ENCODE measurements at regions not wholly inside any gene's neighbourhood (a gene's known extent, or its start where the extent isn't known, plus 50 kb on each side); places are given as distances from the start of the nearest gene placed in this dataset.

DNA sequence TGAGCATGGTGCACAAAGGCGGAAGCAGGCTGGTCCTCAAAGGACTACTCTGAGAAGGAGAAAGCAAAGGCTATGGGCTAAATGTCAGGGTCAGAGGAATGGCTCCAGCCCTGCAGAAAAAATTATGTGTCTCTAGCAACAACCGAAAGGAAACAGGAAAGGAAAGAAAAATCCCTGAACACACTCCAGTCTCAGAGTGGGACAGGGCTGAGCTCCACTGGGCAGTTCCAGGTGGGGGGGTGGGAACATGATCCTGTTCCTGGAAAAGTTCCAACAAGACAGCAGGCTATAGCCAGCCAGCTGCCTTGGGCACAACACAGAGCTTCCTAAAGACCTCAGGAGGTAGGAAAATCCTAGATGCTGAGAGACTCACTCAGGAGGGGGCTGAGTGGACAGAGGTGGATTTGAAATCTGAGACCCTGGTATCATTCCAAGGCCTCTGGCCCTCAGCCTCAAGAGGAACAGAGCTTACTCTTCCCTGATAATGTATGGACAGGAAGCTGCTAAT is 1088.2 kb downstream of the TBC1D22A start:
- Histone ChIP-seq H3K27ac (no peak overlapping the region), H3K36me3 (ENCODE audit: insufficient read depth, low read length) (no peaks in the 10 kb centered on the region), H3K9ac (ENCODE audit: insufficient read length) (no peak overlapping the region), H3K9me3 (ENCODE audit: low read depth, low read length) (no peaks in the 10 kb centered on the region), H3K4me3 (no peak overlapping the region)
- DNase-seq (ENCODE audit: low read depth, low spot score), result no peak
- TF ChIP-seq FOXP2 (optimal IDR thresholded peaks at IDR 0.05; ENCODE audit: control extremely low read depth, extremely low read length, insufficient read depth), result no peak
- TF ChIP-seq EZH2 (IDR thresholded peaks at IDR 0.05), result no peak

DNA sequence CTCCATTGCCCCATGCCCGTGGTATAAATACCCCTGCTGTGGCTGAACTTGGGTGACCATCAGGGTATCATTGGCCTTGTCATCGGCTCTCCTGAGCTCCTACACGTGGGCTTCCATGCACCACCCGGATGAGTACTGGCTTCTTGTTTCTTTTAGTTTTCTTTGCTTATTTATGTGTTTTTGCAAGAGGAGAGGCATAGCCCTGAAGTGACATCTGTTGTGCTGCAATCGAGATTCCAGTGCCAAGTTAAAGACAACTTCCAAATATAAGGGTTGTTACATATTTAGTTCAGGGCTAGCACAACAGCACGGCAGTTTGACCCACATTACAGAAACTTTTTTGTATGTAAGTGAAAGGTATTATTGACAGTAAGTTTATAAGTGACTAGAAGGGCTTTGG is 1087.1 kb downstream of the TBC1D22A start:
- Histone ChIP-seq H3K9ac (ENCODE audit: insufficient read length) (no peak overlapping the region), H3K4me3 (no peak overlapping the region), H3K27ac (no peak overlapping the region), H3K36me3 (ENCODE audit: insufficient read depth, low read length) (no peaks in the 10 kb centered on the region), H3K9me3 (ENCODE audit: low read depth, low read length) (no peaks in the 10 kb centered on the region)
- no peak for TF ChIP-seq POLR2AphosphoS5 (IDR thresholded peaks at IDR 0.05; ENCODE audit: borderline replicate concordance, low read depth, low read length)
- TF ChIP-seq EZH2 (IDR thresholded peaks at IDR 0.05), result no peak
- no peak for TF ChIP-seq FOXP2 (optimal IDR thresholded peaks at IDR 0.05; ENCODE audit: control extremely low read depth, extremely low read length, insufficient read depth)
- no peak for DNase-seq (ENCODE audit: low read depth, low spot score)

DNA sequence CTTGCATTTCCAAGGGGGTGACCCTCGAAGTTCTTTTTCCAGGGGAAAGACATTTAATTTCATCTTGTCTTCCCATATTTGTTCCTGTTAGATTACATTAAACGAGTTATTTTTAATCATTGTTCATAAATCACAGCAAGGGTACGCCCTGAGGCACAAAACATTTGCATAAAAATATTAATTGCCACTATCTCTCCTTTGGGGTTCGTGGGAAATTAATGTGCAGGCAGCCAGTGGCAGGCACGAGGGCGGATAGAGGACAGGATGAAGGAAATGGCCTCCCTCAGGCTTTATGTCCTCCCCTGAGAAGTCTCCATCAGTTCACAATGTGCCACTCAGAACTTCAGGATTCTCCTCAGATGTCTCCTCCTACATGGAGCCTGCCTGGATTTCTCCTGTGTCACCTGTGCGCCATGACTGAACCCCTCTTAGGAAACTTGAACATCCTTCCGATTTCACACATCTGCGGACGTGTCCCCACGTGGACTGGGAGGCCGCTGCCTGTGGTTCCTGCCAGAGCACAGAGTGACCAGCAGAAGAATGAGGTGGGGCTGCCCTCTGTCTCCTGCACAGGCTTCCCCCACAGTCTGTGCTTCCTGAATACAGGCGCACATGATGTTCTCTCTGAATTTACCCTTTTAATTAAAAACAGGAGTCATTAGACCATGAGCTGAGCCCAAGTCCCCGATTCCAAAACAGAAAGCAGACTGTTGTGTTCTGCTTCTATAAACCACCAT is 1085.9 kb downstream of the TBC1D22A start:
- no peak for TF ChIP-seq FOXP2 (optimal IDR thresholded peaks at IDR 0.05; ENCODE audit: control extremely low read depth, extremely low read length, insufficient read depth)
- no peak for TF ChIP-seq POLR2AphosphoS5 (IDR thresholded peaks at IDR 0.05; ENCODE audit: borderline replicate concordance, low read depth, low read length)
- TF ChIP-seq EZH2 (IDR thresholded peaks at IDR 0.05), result no peak
- no peaks in the 10 kb centered on the region for H3K36me3 ChIP-seq (ENCODE audit: insufficient read depth, low read length)
- no peak overlapping the region for H3K9ac ChIP-seq (ENCODE audit: insufficient read length)
- no peak for DNase-seq (ENCODE audit: low read depth, low spot score)
- no peak overlapping the region for H3K4me3 ChIP-seq
- H3K9me3 ChIP-seq (ENCODE audit: low read depth, low read length), result no peaks in the 10 kb centered on the region
- H3K27ac ChIP-seq, result no peak overlapping the region

DNA sequence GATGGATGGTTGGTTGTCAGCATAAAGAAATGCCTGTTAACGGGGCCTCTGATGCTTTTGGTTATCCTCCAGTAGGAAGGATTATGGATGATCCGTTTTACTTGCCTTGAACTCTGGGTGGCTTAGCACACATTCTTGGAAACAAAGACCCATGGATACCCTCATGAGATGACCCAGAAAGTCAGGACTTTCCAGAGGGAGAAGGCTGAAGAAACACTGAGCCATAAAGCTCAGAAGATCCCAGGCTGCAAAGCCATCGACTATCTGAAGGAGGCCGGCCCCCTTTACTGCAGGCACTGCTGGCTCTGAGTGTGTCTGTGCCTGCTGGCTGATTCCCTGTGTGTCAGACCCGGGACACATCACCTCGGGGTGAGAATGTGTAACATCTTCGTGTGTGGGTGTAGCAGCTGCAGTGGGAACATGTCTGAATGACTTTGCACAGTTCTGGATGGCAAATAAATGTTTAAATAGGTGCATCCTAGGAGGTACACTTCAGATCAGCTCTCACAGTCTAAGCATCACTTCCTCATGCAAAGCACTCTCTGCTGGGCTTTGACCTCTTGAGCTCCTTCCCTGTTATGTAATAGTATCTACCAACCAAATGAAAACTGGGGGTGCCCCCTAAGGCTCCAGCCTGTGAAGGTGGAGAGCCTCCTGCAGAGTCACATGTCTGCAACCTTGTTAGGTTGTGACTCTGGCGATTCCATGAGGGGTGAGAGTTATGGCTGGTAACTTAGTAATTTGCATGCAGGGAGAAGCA is 1084.9 kb downstream of the TBC1D22A start:
- H3K9me3 ChIP-seq (ENCODE audit: low read depth, low read length), result no peaks in the 10 kb centered on the region
- H3K4me3 ChIP-seq, result no peak overlapping the region
- H3K36me3 ChIP-seq (ENCODE audit: insufficient read depth, low read length), result no peaks in the 10 kb centered on the region
- TF ChIP-seq FOXP2 (optimal IDR thresholded peaks at IDR 0.05; ENCODE audit: control extremely low read depth, extremely low read length, insufficient read depth) (no peak), POLR2AphosphoS5 (IDR thresholded peaks at IDR 0.05; ENCODE audit: borderline replicate concordance, low read depth, low read length) (no peak), EZH2 (IDR thresholded peaks at IDR 0.05) (no peak)
- no peak overlapping the region for H3K9ac ChIP-seq (ENCODE audit: insufficient read length)
- H3K27ac ChIP-seq, result no peak overlapping the region
- DNase-seq (ENCODE audit: low read depth, low spot score), result no peak

DNA sequence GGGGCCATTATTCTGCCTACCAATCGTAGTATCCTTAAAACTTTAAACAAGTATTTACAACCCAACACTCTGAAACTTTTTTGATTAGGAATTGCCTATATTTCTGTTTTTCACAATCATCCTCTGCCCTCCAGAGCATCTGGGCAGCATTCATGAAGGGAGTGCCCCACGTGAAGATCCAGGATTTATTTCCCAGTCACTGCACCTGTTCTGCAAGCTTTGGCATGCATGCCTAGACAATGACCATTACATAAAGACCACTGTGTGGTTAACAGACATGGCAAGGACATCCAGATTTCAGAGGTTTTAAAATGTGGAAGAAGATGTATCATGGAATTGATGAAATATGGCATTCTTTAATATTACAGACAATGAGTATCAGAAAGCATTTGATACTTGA is 1083.8 kb downstream of the TBC1D22A start:
- no peak for DNase-seq (ENCODE audit: low read depth, low spot score)
- Histone ChIP-seq H3K4me3 (no peak overlapping the region), H3K9me3 (ENCODE audit: low read depth, low read length) (no peaks in the 10 kb centered on the region), H3K36me3 (ENCODE audit: insufficient read depth, low read length) (no peaks in the 10 kb centered on the region), H3K9ac (ENCODE audit: insufficient read length) (no peak overlapping the region), H3K27ac (no peak overlapping the region)
- TF ChIP-seq EZH2 (IDR thresholded peaks at IDR 0.05), result no peak

DNA sequence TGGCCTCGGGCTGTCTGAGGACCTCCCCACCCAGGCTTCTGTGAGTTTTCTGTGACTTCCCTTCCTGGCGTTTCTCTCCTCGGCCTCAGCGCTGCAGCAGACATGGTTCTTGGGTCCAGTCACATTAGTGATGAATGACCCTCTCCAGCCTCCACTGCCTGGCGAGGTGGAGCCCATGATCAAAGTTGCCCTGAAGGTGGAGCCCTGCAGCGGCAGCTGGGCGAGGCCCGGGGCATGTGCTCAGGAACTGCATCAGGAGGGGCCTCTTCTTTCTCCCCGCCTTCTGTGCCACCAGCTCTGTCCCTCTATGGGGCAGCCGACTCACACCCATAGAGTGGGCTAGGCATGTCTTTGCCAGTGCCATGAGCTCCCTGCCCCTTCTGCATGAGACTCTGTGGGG is 1079.7 kb downstream of the TBC1D22A start:
- H3K9me3 ChIP-seq (ENCODE audit: low read depth, low read length), result no peaks in the 10 kb centered on the region
- no peaks in the 10 kb centered on the region for H3K36me3 ChIP-seq (ENCODE audit: insufficient read depth, low read length)
- no peak for DNase-seq (ENCODE audit: low read depth, low spot score)
- no peak for TF ChIP-seq EZH2 (IDR thresholded peaks at IDR 0.05)
- no peak overlapping the region for H3K9ac ChIP-seq (ENCODE audit: insufficient read length)
- H3K27ac ChIP-seq, result no peak overlapping the region
- H3K4me3 ChIP-seq, result no peak overlapping the region

DNA sequence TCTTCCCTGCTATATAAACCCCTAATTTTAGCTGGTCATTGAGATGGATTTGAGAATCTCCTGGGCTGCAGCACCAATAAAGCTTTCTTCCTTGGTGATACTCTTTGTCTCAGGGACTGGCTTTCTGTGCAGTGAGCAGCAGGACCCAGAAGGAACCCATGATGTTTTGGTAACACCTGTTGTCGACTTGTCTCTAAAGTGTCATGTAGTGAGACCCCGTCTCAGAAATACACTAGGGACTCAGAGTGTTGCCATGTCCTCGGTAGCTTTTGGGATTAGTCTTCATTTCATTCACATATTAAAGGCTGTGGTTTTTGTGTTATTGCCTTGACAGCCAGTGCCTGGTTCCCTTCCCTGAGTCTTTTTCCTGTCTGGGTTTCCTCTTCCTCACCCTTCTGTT is 1078.7 kb downstream of the TBC1D22A start:
- Histone ChIP-seq H3K27ac (no peak overlapping the region), H3K4me3 (no peak overlapping the region), H3K36me3 (ENCODE audit: insufficient read depth, low read length) (no peaks in the 10 kb centered on the region), H3K9me3 (ENCODE audit: low read depth, low read length) (no peaks in the 10 kb centered on the region), H3K9ac (ENCODE audit: insufficient read length) (no peak overlapping the region)
- no peak for DNase-seq (ENCODE audit: low read depth, low spot score)
- TF ChIP-seq FOXP2 (optimal IDR thresholded peaks at IDR 0.05; ENCODE audit: control extremely low read depth, extremely low read length, insufficient read depth) (no peak), EZH2 (IDR thresholded peaks at IDR 0.05) (no peak)

DNA sequence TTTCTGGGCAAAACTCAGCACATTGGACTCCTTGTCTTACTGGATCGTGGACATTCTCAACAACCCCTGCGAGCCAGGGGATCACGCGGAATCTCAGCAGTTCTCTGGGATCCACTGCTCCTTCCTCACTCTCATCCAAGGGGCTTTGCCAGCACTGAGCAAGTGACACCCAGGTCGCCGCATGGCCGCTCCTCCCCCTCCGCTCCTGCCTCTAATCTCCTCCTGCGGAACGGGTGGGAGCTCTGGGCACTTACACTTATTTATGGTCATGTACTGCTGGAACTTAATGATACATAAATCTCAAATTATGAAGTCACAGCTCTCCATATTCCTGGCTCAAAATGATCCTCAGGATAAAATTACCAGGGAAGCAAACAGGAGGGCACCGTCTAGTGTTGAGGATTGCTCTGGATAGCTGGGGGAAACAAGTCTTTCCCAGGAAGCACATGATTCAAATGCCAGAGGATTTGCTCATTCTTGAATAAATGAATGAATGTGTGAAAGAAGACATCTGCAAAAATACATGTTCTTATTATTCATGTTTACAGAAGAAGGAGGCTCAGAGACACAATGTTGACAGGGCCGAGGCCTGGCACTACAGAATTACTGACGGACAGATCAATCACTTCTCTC is 1077.3 kb downstream of the TBC1D22A start:
- Histone ChIP-seq H3K9me3 (ENCODE audit: low read depth, low read length) (no peaks in the 10 kb centered on the region), H3K9ac (ENCODE audit: insufficient read length) (no peak overlapping the region), H3K4me3 (no peak overlapping the region), H3K36me3 (ENCODE audit: insufficient read depth, low read length) (no peaks in the 10 kb centered on the region), H3K27ac (no peak overlapping the region)
- no peak for DNase-seq (ENCODE audit: low read depth, low spot score)
- no peak for TF ChIP-seq POLR2AphosphoS5 (IDR thresholded peaks at IDR 0.05; ENCODE audit: borderline replicate concordance, low read depth, low read length)
- no peak for TF ChIP-seq FOXP2 (optimal IDR thresholded peaks at IDR 0.05; ENCODE audit: control extremely low read depth, extremely low read length, insufficient read depth)
- no peak for TF ChIP-seq EZH2 (IDR thresholded peaks at IDR 0.05)
